Left kidney (tissue), 1 donor: ENCODE measurements at regions not wholly inside any gene's neighbourhood (a gene's known extent, or its start where the extent isn't known, plus 50 kb on each side); places are given as distances from the start of the nearest gene placed in this dataset.
"Not testable (repeated sequence)": the region's sequence is repeated elsewhere in the genome, so short reads cannot be mapped to it uniquely, and the experiment has no call there.

ENCODE experiments used
- DNase-seq: peaks from one replicate; pipeline ENCODE4 v3.0.0-alpha.2; 2013

GRCh38 chr4:143819029-143819428 lies 86.3 kb downstream of the GYPE start:
- DNase-seq: no peak

DNA sequence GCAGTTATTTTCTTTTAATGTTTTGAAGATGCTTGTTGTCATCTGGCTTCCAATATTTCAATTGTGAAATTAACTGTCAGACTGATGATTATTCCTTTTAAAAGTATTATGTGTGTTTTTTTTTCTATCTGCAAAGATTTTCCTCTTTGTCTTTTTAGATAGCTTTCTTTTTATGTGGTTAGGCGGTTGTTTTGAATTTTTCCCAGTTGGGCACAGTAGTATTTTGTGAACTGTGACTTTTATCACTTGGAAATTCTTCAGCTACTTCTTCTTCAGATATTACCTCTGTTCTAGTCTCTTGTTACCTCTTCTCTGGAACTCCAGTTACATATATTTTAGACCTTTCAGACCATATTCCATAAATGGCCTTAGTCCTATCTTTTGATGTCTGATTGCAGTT lies 87.5 kb downstream of the GYPE start:
- not testable (repeated sequence) for DNase-seq

DNA sequence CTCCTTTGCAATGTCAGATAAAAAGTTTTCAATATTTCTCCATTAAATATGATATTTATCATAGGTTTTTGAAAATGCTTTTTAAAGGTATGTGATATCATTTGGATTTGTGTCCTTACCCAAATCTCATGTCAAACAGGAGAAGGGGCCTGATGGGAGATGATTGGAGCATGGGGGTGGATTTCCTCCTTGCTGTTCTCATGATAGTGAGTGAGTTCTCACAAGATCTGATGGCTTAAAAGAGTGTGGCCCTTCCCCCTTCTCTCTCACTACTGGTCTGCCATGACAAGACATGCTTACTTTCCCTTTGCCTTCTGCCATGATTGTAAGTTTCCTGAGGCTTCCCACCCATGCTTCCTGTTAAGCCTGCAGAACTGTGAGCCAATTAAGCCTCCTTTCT lies 90.0 kb downstream of the GYPE start:
- not testable (repeated sequence) for DNase-seq

DNA sequence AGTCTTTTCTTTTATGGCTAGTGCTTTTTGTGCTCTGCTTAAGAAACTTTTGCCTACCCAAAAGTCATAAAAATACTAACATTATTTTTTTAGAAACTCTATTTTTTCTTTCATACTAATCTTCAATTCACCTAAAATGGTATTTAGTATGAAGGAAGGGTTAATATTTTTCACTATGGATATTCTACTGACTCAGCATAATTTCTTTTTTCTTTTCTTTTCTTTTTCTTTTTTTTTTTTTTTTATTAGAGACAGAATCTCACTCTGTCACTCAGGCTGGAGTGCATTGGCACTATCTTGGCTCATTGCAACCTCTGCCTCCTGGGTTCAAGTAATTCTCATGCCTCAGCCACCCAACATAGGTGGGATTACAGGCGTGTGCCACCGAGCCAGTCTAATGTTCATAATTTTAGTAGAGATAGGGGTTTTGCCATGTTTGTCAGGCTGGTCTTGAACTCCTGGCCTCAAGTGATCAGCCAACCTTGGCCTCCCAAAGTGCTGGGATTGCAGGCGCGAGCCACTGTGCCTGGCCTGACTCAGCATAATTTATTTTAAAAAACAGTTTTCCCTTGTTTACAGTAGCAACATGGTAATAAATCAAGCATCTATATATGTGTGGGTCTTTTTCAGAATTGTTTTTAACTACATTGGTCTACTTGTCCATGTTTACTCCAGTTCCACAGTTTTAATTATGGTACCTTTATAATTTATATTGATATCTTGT lies 91.8 kb downstream of the GYPE start:
- not testable (repeated sequence) for DNase-seq

DNA sequence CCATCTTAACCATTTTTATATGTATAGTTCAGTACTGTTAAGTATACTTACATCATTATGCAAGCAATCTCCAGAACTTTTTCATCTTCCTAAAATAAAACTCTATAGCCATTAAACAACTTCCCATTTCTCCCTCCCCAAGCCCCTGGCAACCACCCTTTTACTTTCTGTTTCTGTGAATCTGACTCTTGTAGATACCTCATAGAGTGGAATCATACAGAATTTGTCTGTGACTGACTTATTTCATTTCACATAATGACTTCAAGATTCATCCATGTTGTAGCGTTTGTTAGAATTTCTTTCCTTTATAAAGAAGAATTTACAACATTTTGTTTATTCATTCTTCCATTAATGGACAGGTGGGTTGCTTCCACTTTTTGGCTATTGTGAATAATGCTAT lies 91.2 kb upstream of the FREM3 start:
- not testable (repeated sequence) for DNase-seq

- not testable (repeated sequence) for DNase-seq
These were observed 90.0 kb upstream of the FREM3 start for GRCh38 chr4:143790425-143790824.

DNA sequence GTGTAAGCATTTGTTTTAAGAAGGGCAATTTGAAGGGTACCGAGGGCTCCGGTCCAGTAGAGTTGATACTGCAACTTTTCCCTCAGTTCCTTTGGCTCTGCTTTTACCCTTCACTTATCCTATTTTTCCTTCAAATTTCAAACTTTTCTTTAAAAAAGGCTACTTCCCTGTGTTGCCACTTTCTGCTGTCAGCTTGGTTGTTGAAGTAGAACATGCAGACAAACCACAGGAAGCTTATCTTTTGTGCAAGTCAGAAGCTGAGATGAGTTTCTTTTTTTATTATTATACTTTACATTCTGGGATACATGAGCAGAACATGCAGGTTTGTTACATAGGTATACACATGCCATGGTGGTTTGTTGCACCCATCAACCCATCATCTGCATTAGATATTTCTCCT lies 89.1 kb upstream of the FREM3 start:
- not testable (repeated sequence) for DNase-seq

DNA sequence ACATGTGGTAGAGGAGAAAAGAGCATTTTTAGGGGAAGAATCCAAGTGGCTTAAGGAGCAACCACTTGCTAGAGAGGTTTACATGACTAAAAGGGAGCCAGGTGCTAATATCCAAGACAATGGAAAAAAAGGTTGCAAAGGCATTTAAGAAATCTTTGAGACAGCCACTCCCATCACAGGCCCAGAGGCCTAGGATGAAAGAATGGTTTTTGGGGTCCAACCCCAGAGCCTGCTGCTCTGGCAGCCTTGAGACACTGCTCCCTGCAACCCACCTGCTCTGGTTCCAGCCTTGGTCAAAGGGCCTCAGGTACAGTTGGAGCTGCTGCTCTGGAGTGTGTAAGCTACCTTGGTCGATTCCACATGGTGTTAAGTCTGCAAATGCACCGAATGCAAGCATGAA lies 84.1 kb upstream of the FREM3 start:
- no peak for DNase-seq

- DNase-seq: no peak
These were observed 82.0 kb upstream of the FREM3 start for GRCh38 chr4:143782521-143782920.

- peak; percentile 17 for DNase-seq
These were observed 73.8 kb upstream of the FREM3 start for GRCh38 chr4:143773998-143774895.

- DNase-seq: no peak
These were observed 70.8 kb upstream of the FREM3 start for GRCh38 chr4:143771269-143771668.

GRCh38 chr4:143768007-143768591 lies 67.6 kb upstream of the FREM3 start:
- DNase-seq: no peak

- no peak for DNase-seq
These were observed 63.1 kb upstream of the FREM3 start for GRCh38 chr4:143763587-143763986.

- no peak for DNase-seq
These were observed 62.0 kb upstream of the FREM3 start for GRCh38 chr4:143762511-143762910.
